Mesenchymal stem cell (in vitro differentiated cells and primary cell): ENCODE measurements at regions not wholly inside any gene's neighbourhood (a gene's known extent, or its start where the extent isn't known, plus 50 kb on each side); places are given as distances from the start of the nearest gene placed in this dataset.

Experiments used
- DNase-seq: peaks from one replicate; pipeline ENCODE4 v3.0.0-alpha.2; 2013
- H2AFZ ChIP-seq: one replicate; pipeline ENCODE4 v1.6.1; 2013; ENCODE audit warnings: low read depth, mild to moderate bottlenecking, control low read depth, inconsistent platforms, low read length, moderate library complexity
- H2AK5ac ChIP-seq: 2 replicates; pipeline ENCODE4 v1.6.1; 2013; ENCODE audit warnings: low read length, moderate library complexity, mild to moderate bottlenecking, inconsistent platforms; ENCODE audit not compliant: severe bottlenecking
- H2BK120ac ChIP-seq: one replicate; pipeline ENCODE4 v1.6.1; 2013; ENCODE audit warnings: low read depth, mild to moderate bottlenecking, inconsistent platforms, low read length, moderate library complexity
- H2BK12ac ChIP-seq, 2 experiments: one replicate each; pipeline ENCODE4 v1.6.1; 2013; ENCODE audit warnings: inconsistent platforms in 2 of 2, low read length in 2 of 2, mild to moderate bottlenecking in 2 of 2, moderate library complexity in 2 of 2, control low read depth in 1 of 2
- H2BK15ac ChIP-seq: one replicate; pipeline ENCODE4 v1.6.1; 2013; ENCODE audit warnings: mild to moderate bottlenecking, low read depth, inconsistent platforms; ENCODE audit not compliant: poor library complexity, severe bottlenecking
- H2BK5ac ChIP-seq: 2 replicates; pipeline ENCODE4 v1.6.1; 2013; ENCODE audit warnings: low read depth, mild to moderate bottlenecking, low read length, control low read depth, inconsistent platforms; ENCODE audit not compliant: poor library complexity, severe bottlenecking
- H3K14ac ChIP-seq, 2 experiments: one replicate each; pipeline ENCODE4 v1.6.1; 2013; ENCODE audit warnings: inconsistent platforms in 2 of 2, low read length in 2 of 2, control low read depth in 1 of 2, mild to moderate bottlenecking in 1 of 2, moderate library complexity in 1 of 2
- H3K18ac ChIP-seq, 2 experiments: one replicate each; pipeline ENCODE4 v1.6.1; 2013; ENCODE audit warnings: inconsistent platforms in 2 of 2, low read length in 2 of 2, control low read depth in 1 of 2, low read depth in 1 of 2, mild to moderate bottlenecking in 1 of 2
- H3K23ac ChIP-seq, 2 experiments: one replicate each; pipeline ENCODE4 v1.6.1; 2013; ENCODE audit warnings: inconsistent platforms in 2 of 2, low read length in 2 of 2, mild to moderate bottlenecking in 2 of 2, moderate library complexity in 2 of 2, control low read depth in 1 of 2
- H3K27ac ChIP-seq: 2 replicates; pipeline ENCODE4 v1.5.1; 2013; ENCODE audit warnings: mild to moderate bottlenecking, moderate library complexity, low read length, control low read depth, inconsistent platforms; ENCODE audit not compliant: poor library complexity, severe bottlenecking
- H3K27me3 ChIP-seq, 2 experiments: 2 replicates each; pipeline versions ENCODE4 v1.6.1 to v1.7.0; 2013; ENCODE audit warnings: low read length in 2 of 2, mild to moderate bottlenecking in 2 of 2, moderate library complexity in 2 of 2, control low read depth in 1 of 2, inconsistent platforms in 1 of 2; ENCODE audit not compliant: control insufficient read depth in 1 of 2, insufficient read depth in 1 of 2
- H3K36me3 ChIP-seq, 2 experiments: 2 replicates each; pipeline versions ENCODE4 v1.6.1 to v1.7.0; 2013; ENCODE audit warnings: low read length in 2 of 2, control low read depth in 1 of 2, inconsistent platforms in 1 of 2, low read depth in 1 of 2, mild to moderate bottlenecking in 1 of 2; ENCODE audit not compliant: insufficient read depth in 2 of 2, control insufficient read depth in 1 of 2
- H3K4ac ChIP-seq, 2 experiments: one replicate each; pipeline ENCODE4 v1.6.1; 2013; ENCODE audit warnings: inconsistent platforms in 2 of 2, low read length in 2 of 2, mild to moderate bottlenecking in 2 of 2, moderate library complexity in 2 of 2, control low read depth in 1 of 2, low read depth in 1 of 2
- H3K4me1 ChIP-seq: 2 replicates; pipeline ENCODE4 v1.6.1; 2013; ENCODE audit warnings: low read depth, low read length, control low read depth; ENCODE audit not compliant: control insufficient read depth, insufficient read depth
- H3K4me2 ChIP-seq: 2 replicates; pipeline ENCODE4 v1.6.1; 2013; ENCODE audit warnings: low read length, mild to moderate bottlenecking, inconsistent platforms; ENCODE audit not compliant: poor library complexity, severe bottlenecking
- H3K4me3 ChIP-seq, 2 experiments: 2 replicates each; pipeline versions ENCODE4 v1.5.1 to v1.7.0; 2013; ENCODE audit warnings: low read length in 2 of 2, mild to moderate bottlenecking in 2 of 2, control low read depth in 1 of 2, low read depth in 1 of 2; ENCODE audit not compliant: insufficient read depth in 1 of 2
- H3K79me1 ChIP-seq: replicated peaks from 2 replicates; pipeline ENCODE4 v1.6.1; 2013; ENCODE audit warnings: mild to moderate bottlenecking, control low read depth, low read length, inconsistent platforms; ENCODE audit not compliant: poor library complexity, severe bottlenecking
- H3K9ac ChIP-seq: 2 replicates; pipeline ENCODE4 v1.7.0; 2013; ENCODE audit warnings: mild to moderate bottlenecking, low read length, moderate library complexity
- H3K9me3 ChIP-seq: 2 replicates; pipeline ENCODE4 v1.7.0; 2013; ENCODE audit warnings: mild to moderate bottlenecking, low read length; ENCODE audit not compliant: control insufficient read depth
- H4K8ac ChIP-seq: one replicate; pipeline ENCODE4 v1.6.1; 2013; ENCODE audit warnings: inconsistent platforms, mild to moderate bottlenecking, low read length, moderate library complexity
- H4K91ac ChIP-seq: one replicate; pipeline ENCODE4 v1.6.1; 2013; ENCODE audit warnings: mild to moderate bottlenecking, low read length, inconsistent platforms
- WGBS: methylation state at CpG from one replicate; pipeline ENCODE4 v1.1.7; 2013; ENCODE audit warnings: mixed read lengths; 5-methylcytosine and 5-hydroxymethylcytosine counted together

DNA sequence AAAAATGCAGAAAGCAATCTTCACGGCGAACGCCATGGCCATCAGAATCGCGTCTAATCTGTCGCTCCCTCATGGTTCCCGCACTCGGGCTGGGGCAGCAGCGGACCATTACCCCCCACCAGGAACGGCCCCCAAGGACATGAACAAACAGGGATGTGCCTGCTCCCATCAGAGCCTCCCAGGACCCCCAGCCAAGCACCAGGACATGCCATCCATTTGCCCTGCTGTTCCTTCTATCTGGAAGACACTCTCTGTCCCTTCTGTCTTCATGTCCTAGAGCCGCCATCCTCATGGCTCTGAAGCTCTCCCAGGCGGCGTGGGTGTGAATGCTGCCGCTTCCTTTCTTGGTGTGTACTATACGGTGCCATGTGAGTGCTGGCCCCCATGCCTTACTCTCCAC lies 371.8 kb downstream of the BCL11B start:
- Histone ChIP-seq H2AK5ac (no peak overlapping the region), H3K23ac (no peak overlapping the region), H3K27me3 (peaks cover 0 to 48% of the 10 kb centered on the region in 2 experiments), H3K4me3 (no peak overlapping the region), H3K36me3 (no peaks in the 10 kb centered on the region), H3K4me1 (no peaks in the 10 kb centered on the region), H4K91ac (no peak overlapping the region), H3K27ac (no peak overlapping the region), H3K14ac (no peak overlapping the region), H2BK120ac (no peak overlapping the region), H2BK5ac (no peak overlapping the region), H3K18ac (no peak overlapping the region), H3K4ac (no peak overlapping the region), H2BK12ac (no peak overlapping the region), H2BK15ac (no peak overlapping the region), H2AFZ (no peak overlapping the region), H3K9ac (no peak overlapping the region), H4K8ac (no peak overlapping the region), H3K79me1 (no peaks in the 10 kb centered on the region), H3K4me2 (no peak overlapping the region), H3K9me3 (no peaks in the 10 kb centered on the region)
- WGBS = 92% methylated on average over 15 of the region's 15 CpGs
- no peak for DNase-seq

GRCh38 chr14:98900798-98901197 lies 371.2 kb downstream of the BCL11B start:
- H3K4me3 ChIP-seq = no peak overlapping the region
- H2BK15ac ChIP-seq = no peak overlapping the region
- H4K91ac ChIP-seq = no peak overlapping the region
- H2AK5ac ChIP-seq = no peak overlapping the region
- no peak overlapping the region for H3K23ac ChIP-seq
- H3K4me2 ChIP-seq = no peak overlapping the region
- no peak overlapping the region for H3K18ac ChIP-seq
- no peak for DNase-seq
- H2BK5ac ChIP-seq = no peak overlapping the region
- no peak overlapping the region for H2AFZ ChIP-seq
- H2BK120ac ChIP-seq = no peak overlapping the region
- no peaks in the 10 kb centered on the region for H3K36me3 ChIP-seq
- H3K4ac ChIP-seq = no peak overlapping the region
- H3K27ac ChIP-seq = no peak overlapping the region
- H3K9me3 ChIP-seq = no peaks in the 10 kb centered on the region
- H3K4me1 ChIP-seq = no peaks in the 10 kb centered on the region
- H3K79me1 ChIP-seq = no peaks in the 10 kb centered on the region
- H2BK12ac ChIP-seq = no peak overlapping the region
- H3K9ac ChIP-seq = no peak overlapping the region
- H3K27me3 ChIP-seq = peaks cover 0 to 52% of the 10 kb centered on the region in 2 experiments
- no peak overlapping the region for H4K8ac ChIP-seq
- WGBS = 70% methylated on average over 4 of the region's 4 CpGs
- no peak overlapping the region for H3K14ac ChIP-seq

GRCh38 chr14:98901511-98902205 lies 370.3 kb downstream of the BCL11B start:
- H3K4me2 ChIP-seq = no peak overlapping the region
- no peak overlapping the region for H2BK5ac ChIP-seq
- H3K9ac ChIP-seq = no peak overlapping the region
- H2AK5ac ChIP-seq = no peak overlapping the region
- 78% methylated on average over 15 of the region's 16 CpGs for WGBS
- H3K14ac ChIP-seq = no peak overlapping the region
- peaks cover 0 to 60% of the 10 kb centered on the region in 2 experiments for H3K27me3 ChIP-seq
- H2BK120ac ChIP-seq = no peak overlapping the region
- DNase-seq = no peak
- H3K23ac ChIP-seq = no peak overlapping the region
- no peaks in the 10 kb centered on the region for H3K79me1 ChIP-seq
- no peaks in the 10 kb centered on the region for H3K36me3 ChIP-seq
- no peak overlapping the region for H3K4ac ChIP-seq
- H3K9me3 ChIP-seq = no peaks in the 10 kb centered on the region
- no peak overlapping the region for H2BK12ac ChIP-seq
- H2AFZ ChIP-seq = no peak overlapping the region
- H3K27ac ChIP-seq = no peak overlapping the region
- H4K8ac ChIP-seq = no peak overlapping the region
- H3K4me1 ChIP-seq = no peaks in the 10 kb centered on the region
- no peak overlapping the region for H3K4me3 ChIP-seq
- no peak overlapping the region for H2BK15ac ChIP-seq
- H3K18ac ChIP-seq = no peak overlapping the region
- no peak overlapping the region for H4K91ac ChIP-seq

- Histone ChIP-seq H3K36me3 (no peaks in the 10 kb centered on the region), H2AFZ (no peak overlapping the region), H2BK15ac (no peak overlapping the region), H3K4ac (no peak overlapping the region), H3K4me1 (no peaks in the 10 kb centered on the region), H4K91ac (no peak overlapping the region), H3K14ac (no peak overlapping the region), H2BK5ac (no peak overlapping the region), H3K18ac (no peak overlapping the region), H3K4me2 (no peak overlapping the region), H4K8ac (no peak overlapping the region), H3K9ac (no peak overlapping the region), H2BK120ac (no peak overlapping the region), H3K27ac (no peak overlapping the region), H3K23ac (no peak overlapping the region), H2AK5ac (no peak overlapping the region), H3K4me3 (no peak overlapping the region), H2BK12ac (no peak overlapping the region), H3K79me1 (no peaks in the 10 kb centered on the region), H3K9me3 (no peaks in the 10 kb centered on the region), H3K27me3 (peaks cover 0 to 71% of the 10 kb centered on the region in 2 experiments)
- WGBS = 73% methylated on average over 2 of the region's 2 CpGs
- no peak for DNase-seq
Measured at GRCh38 chr14:98903371-98903770, 368.6 kb downstream of the BCL11B start.
